Peyer's patch (tissue), 4 donors: ENCODE measurements at regions not wholly inside any gene's neighbourhood (a gene's known extent, or its start where the extent isn't known, plus 50 kb on each side); places are given as distances from the start of the nearest gene placed in this dataset.

Source experiments
- DNase-seq, 3 donors: peaks; one replicate each; pipeline ENCODE4 v3.0.0-alpha.2; 2017 to 2019
- H3K27ac ChIP-seq, 4 donors: fragments of 200-600 bp; sonication (generic); one replicate each; pipeline ENCODE4 v1.5.1; 2016 to 2019
- H3K27me3 ChIP-seq, 2 donors: fragments of 200-600 bp; sonication (generic); one replicate each; pipeline ENCODE4 v1.5.1; 2019
- H3K36me3 ChIP-seq, 3 donors: fragments of 200-600 bp; sonication (generic); one replicate each; pipeline ENCODE4 v1.5.1; 2016 to 2019
- H3K4me1 ChIP-seq, 4 donors: fragments of 200-600 bp; sonication (generic); one replicate each; pipeline ENCODE4 v1.5.1; 2016 to 2019
- H3K4me3 ChIP-seq, 4 donors: fragments of 200-600 bp; sonication (generic); 1 replicate in 3 of 4; 2 replicates in 1 of 4; pipeline ENCODE4 v1.5.1; 2016 to 2019; ENCODE audit warnings: mild to moderate bottlenecking in 1 of 4
- H3K9me3 ChIP-seq, 4 donors: fragments of 200-600 bp; sonication (generic); one replicate each; pipeline ENCODE4 v1.5.1; 2016 to 2019; ENCODE audit warnings: mild to moderate bottlenecking in 1 of 4
- CTCF ChIP-seq, 6 experiments: fragments of 450-650 bp in 4 of 6; fragments of 200-600 bp in 2 of 6; sonication (generic) in 1 of 6; IDR thresholded peaks; one replicate each; pipeline ENCODE4 v1.5.1; 2017 to 2019; ENCODE audit warnings: antibody characterized with exemption in 6 of 6, mild to moderate bottlenecking in 3 of 6, moderate library complexity in 1 of 6
- POLR2A ChIP-seq, 2 donors: fragments of 450-650 bp; IDR thresholded peaks; one replicate each; pipeline ENCODE4 v1.5.1; 2017; ENCODE audit warnings: antibody characterized with exemption in 2 of 2, mild to moderate bottlenecking in 2 of 2, moderate library complexity in 2 of 2

- no peaks in the 10 kb centered on the region for H3K27me3 ChIP-seq
- no peaks in the 10 kb centered on the region for H3K36me3 ChIP-seq
- no peak for DNase-seq
- no peaks in the 10 kb centered on the region for H3K9me3 ChIP-seq
- H3K4me3 ChIP-seq, result no peak overlapping the region
- no peaks in the 10 kb centered on the region for H3K4me1 ChIP-seq
- H3K27ac ChIP-seq, result no peak overlapping the region
- TF ChIP-seq CTCF (IDR thresholded peaks at IDR 0.05) (no peak), POLR2A (IDR thresholded peaks at IDR 0.05) (no peak)
These were observed 1146.9 kb downstream of the EFNA5 start for GRCh38 chr5:106523852-106524251.

- no peak for DNase-seq
- no peak for TF ChIP-seq POLR2A (IDR thresholded peaks at IDR 0.05)
- TF ChIP-seq CTCF (IDR thresholded peaks at IDR 0.05), result no peak
- Histone ChIP-seq H3K27ac (no peak overlapping the region), H3K36me3 (no peaks in the 10 kb centered on the region), H3K4me1 (no peaks in the 10 kb centered on the region), H3K27me3 (no peaks in the 10 kb centered on the region), H3K9me3 (no peaks in the 10 kb centered on the region), H3K4me3 (no peak overlapping the region)
These were observed 1148.4 kb downstream of the EFNA5 start for GRCh38 chr5:106522296-106522695.

- Histone ChIP-seq H3K9me3 (no peaks in the 10 kb centered on the region), H3K27me3 (no peaks in the 10 kb centered on the region), H3K36me3 (no peaks in the 10 kb centered on the region), H3K4me1 (no peaks in the 10 kb centered on the region), H3K27ac (no peak overlapping the region), H3K4me3 (no peak overlapping the region)
- no peak for DNase-seq
- TF ChIP-seq CTCF (IDR thresholded peaks at IDR 0.05) (no peak), POLR2A (IDR thresholded peaks at IDR 0.05) (no peak)
These were observed 1149.0 kb downstream of the EFNA5 start for GRCh38 chr5:106521701-106522100.

DNA sequence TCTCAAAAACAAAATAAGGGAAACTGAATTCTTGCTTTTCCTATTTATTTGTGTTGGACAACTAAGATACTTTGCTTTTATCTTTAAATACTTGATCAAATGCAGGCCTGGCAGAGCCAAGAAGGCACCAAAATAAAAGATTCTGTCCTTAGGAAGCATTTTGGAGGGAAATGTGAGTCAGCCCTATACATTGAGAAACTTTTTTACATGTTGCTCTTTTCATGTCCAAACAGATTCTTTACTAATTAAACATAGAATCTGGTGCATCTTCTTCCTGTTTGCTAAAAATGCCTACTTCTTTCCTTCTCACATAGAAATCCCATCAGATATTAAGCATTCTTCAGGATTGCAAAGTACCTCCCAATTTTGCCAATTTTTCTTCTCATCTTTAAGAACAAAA is 1160.4 kb downstream of the EFNA5 start:
- H3K4me1 ChIP-seq, result no peaks in the 10 kb centered on the region
- H3K27ac ChIP-seq, result no peak overlapping the region
- no peaks in the 10 kb centered on the region for H3K27me3 ChIP-seq

GRCh38 chr5:106508894-106509293 is 1161.8 kb downstream of the EFNA5 start:
- DNase-seq, result no peak
- Histone ChIP-seq H3K36me3 (no peaks in the 10 kb centered on the region), H3K4me1 (no peaks in the 10 kb centered on the region), H3K27ac (no peak overlapping the region), H3K4me3 (no peak overlapping the region), H3K27me3 (no peaks in the 10 kb centered on the region), H3K9me3 (no peaks in the 10 kb centered on the region)
- TF ChIP-seq CTCF (IDR thresholded peaks at IDR 0.05) (no peak), POLR2A (IDR thresholded peaks at IDR 0.05) (no peak)

More for the DNA sequence above, 1160.4 kb downstream of the EFNA5 start:
- no peak for DNase-seq
- Histone ChIP-seq H3K9me3 (no peaks in the 10 kb centered on the region), H3K4me3 (no peak overlapping the region), H3K36me3 (no peaks in the 10 kb centered on the region)
- TF ChIP-seq POLR2A (IDR thresholded peaks at IDR 0.05) (no peak), CTCF (IDR thresholded peaks at IDR 0.05) (no peak)

DNA sequence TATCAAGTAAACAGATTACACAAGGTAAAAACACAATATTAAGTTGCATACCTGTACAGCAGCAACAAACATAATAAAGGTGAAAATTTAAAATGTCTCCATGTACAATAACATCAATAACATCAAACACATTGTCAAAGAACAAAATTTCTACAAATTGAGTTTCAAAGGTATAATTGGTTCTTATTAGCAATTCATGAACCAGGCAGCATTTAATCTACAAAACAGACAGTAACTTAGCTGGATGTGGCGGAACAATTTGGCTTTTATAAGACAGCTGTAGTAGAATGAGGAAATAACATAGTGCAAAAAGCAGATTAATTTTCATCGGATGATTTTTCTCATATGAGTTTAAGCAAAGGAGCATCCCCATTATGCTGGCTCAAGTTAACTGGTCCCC is 1176.8 kb downstream of the EFNA5 start:
- H3K36me3 ChIP-seq, result no peaks in the 10 kb centered on the region
- no peaks in the 10 kb centered on the region for H3K27me3 ChIP-seq
- TF ChIP-seq POLR2A (IDR thresholded peaks at IDR 0.05), result no peak
- TF ChIP-seq CTCF (IDR thresholded peaks at IDR 0.05), result no peak
- no peak overlapping the region for H3K27ac ChIP-seq
- H3K4me3 ChIP-seq, result no peak overlapping the region
- no peaks in the 10 kb centered on the region for H3K4me1 ChIP-seq
- no peaks in the 10 kb centered on the region for H3K9me3 ChIP-seq
- DNase-seq, result no peak
